Ovary (tissue), 7 donors: ENCODE measurements at regions not wholly inside any gene's neighbourhood (a gene's known extent, or its start where the extent isn't known, plus 50 kb on each side); places are given as distances from the start of the nearest gene placed in this dataset.

ENCODE experiments used
- DNase-seq, 5 donors: peaks; one replicate each; pipeline ENCODE4 v3.0.0-alpha.2; 2019 to 2020
- H3K27ac ChIP-seq, 2 donors: fragments of 200-600 bp; one replicate each; pipeline versions ENCODE4 v1.5.1 to v1.8.0; 2019 to 2022
- H3K27me3 ChIP-seq: fragments of 200-600 bp; one replicate; pipeline ENCODE4 v1.8.0; 2022
- H3K36me3 ChIP-seq: fragments of 200-600 bp; sonication (generic); one replicate; pipeline ENCODE4 v1.5.1; 2019
- H3K4me1 ChIP-seq: one replicate; pipeline ENCODE4 v1.8.1; 2013; ENCODE audit warnings: mild to moderate bottlenecking, moderate library complexity; ENCODE audit not compliant: insufficient read depth
- H3K4me3 ChIP-seq: fragments of 200-600 bp; sonication (generic); one replicate; pipeline ENCODE4 v1.5.1; 2017
- H3K9me3 ChIP-seq, 2 donors: fragments of 200-600 bp in 1 of 2; sonication (generic) in 1 of 2; one replicate each; pipeline versions ENCODE4 v1.5.1 to v1.8.1; 2013 to 2019; ENCODE audit warnings: mild to moderate bottlenecking in 1 of 2, moderate library complexity in 1 of 2
- EP300 ChIP-seq: sonication (generic); formaldehyde crosslinking; IDR thresholded peaks from one replicate; pipeline ENCODE4 v1.6.1; 2017; ENCODE audit warnings: antibody characterized with exemption
- POLR2A ChIP-seq: fragments of 450-650 bp; IDR thresholded peaks from one replicate; pipeline ENCODE4 v1.6.1; 2017; ENCODE audit warnings: antibody characterized with exemption, mild to moderate bottlenecking, moderate library complexity
- WGBS, 3 donors: extraction: QIAGEN DNeasy Blood & Tissue Kit in 1 of 3; methylation state at CpG; one replicate each; pipeline versions ENCODE4 v1.1.5 to v1.1.7; 2013 to 2017; 5-methylcytosine and 5-hydroxymethylcytosine counted together
- intact Hi-C, 4 donors: fragments of 100-400 bp; cut with DNase I; formaldehyde crosslinking; loops; one replicate each; pipeline versions ENCODE4 v1.11.0 to v1.15.1; 2022 to 2023
- TF ChIP-seq, protein P1 (sequence below), 3 donors: fragments of 450-650 bp in 2 of 3; fragments of 200-600 bp in 1 of 3; IDR thresholded peaks; one replicate each; pipeline versions ENCODE4 v1.5.1 to v1.8.0; 2016 to 2022; ENCODE audit warnings: antibody characterized with exemption in 3 of 3, mild to moderate bottlenecking in 1 of 3
- donor health status: DM: no; HTN: no; CAD: no; lungs with moderate emphysema.
- donor health status: DM: no; HTN: no; CAD: no.
- donor health status: Bipolar disorder and iron deficiency.
- donor health status: DM: no; HTN: no; CAD: no.
- donor health status: DM: yes; HTN: yes; CAD: no.

DNA sequence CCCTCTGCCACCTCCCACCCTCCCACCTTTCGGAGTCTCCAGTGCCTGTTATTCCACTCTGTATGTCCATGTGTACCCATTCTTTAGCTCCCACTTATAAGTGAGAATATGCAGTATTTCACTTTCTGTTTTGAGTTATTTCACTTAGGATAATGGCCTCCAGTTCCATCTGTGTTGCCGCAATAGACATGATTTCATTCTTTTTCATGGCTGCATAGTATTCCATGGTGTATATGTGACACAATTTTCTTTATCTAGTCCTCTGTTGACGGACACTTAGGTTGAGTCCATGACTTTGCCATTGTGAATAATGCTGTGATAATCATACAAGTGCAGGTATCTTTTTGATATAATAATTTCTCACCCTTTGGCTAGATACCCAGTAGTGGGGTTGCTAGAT is 91.0 kb upstream of the UBE3A start:
- no peak for TF ChIP-seq POLR2A
- TF ChIP-seq EP300 = no peak
- TF ChIP-seq, protein P1, sequence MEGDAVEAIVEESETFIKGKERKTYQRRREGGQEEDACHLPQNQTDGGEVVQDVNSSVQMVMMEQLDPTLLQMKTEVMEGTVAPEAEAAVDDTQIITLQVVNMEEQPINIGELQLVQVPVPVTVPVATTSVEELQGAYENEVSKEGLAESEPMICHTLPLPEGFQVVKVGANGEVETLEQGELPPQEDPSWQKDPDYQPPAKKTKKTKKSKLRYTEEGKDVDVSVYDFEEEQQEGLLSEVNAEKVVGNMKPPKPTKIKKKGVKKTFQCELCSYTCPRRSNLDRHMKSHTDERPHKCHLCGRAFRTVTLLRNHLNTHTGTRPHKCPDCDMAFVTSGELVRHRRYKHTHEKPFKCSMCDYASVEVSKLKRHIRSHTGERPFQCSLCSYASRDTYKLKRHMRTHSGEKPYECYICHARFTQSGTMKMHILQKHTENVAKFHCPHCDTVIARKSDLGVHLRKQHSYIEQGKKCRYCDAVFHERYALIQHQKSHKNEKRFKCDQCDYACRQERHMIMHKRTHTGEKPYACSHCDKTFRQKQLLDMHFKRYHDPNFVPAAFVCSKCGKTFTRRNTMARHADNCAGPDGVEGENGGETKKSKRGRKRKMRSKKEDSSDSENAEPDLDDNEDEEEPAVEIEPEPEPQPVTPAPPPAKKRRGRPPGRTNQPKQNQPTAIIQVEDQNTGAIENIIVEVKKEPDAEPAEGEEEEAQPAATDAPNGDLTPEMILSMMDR (IDR thresholded peaks at IDR 0.05) = no peak
- intact Hi-C loops = no loop called here
- no peaks in the 10 kb centered on the region for H3K27me3 ChIP-seq
- H3K4me1 ChIP-seq = no peaks in the 10 kb centered on the region
- H3K36me3 ChIP-seq = no peaks in the 10 kb centered on the region
- H3K9me3 ChIP-seq = no peaks in the 10 kb centered on the region
- no peak overlapping the region for H3K27ac ChIP-seq
- no peak for DNase-seq
- 63 to 93% (median 75%) methylated on average over 3 of the region's 3 CpGs for WGBS, 3 donors
- no peak overlapping the region for H3K4me3 ChIP-seq

DNA sequence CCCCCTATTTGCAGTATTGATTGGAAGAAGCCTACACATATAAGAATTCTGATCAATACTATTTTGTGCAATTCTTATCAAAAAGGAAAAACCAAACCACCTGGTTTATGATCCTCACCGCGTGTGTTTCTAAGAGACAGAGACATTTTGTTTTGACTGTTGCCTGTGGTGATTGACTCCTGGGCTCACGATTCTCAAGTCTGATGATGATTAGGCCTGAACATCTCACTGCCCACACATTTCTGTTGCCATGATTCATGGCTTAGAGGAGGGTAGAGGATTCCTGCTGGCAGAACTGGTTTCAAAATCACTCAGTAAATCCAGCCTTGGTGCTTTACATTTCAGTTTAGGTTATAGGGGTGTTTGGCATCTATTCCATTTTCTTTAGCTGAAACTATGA is 88.3 kb upstream of the UBE3A start:
- Histone ChIP-seq H3K27ac (no peak overlapping the region), H3K36me3 (no peaks in the 10 kb centered on the region), H3K27me3 (no peaks in the 10 kb centered on the region), H3K9me3 (no peaks in the 10 kb centered on the region), H3K4me1 (no peaks in the 10 kb centered on the region), H3K4me3 (no peak overlapping the region)
- no peak for TF ChIP-seq POLR2A
- TF ChIP-seq EP300 = no peak
- TF ChIP-seq, protein P1 (IDR thresholded peaks at IDR 0.05) = no peak
- intact Hi-C loops = no loop called here
- WGBS, 3 donors = 26 to 44% (median 44%) methylated on average over 3 of the region's 3 CpGs
- DNase-seq = no peak

DNA sequence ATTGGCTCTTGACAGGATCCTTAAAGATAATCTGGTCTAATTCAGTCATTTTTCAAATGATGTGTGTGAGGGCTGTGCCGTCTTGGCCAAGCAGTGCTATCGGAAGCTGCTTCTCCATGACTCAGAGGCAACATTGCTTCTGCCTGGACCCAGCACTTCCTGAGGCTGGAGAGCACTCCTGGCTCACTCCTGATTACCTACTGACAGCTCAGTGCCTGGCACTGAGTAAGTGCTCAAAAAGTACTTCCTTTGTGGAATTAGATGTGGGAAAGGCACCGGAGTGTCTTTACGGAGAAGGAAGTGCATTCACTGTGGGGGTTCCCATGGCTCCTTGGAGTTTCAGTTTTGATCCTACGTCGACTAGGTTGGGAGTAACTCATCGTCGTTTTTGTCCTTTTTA is 86.9 kb upstream of the UBE3A start:
- H3K4me1 ChIP-seq = no peaks in the 10 kb centered on the region
- H3K36me3 ChIP-seq = no peaks in the 10 kb centered on the region
- no peak overlapping the region for H3K27ac ChIP-seq
- H3K4me3 ChIP-seq = no peak overlapping the region
- no peak for TF ChIP-seq EP300
- TF ChIP-seq, protein P1 (IDR thresholded peaks at IDR 0.05) = no peak
- no peaks in the 10 kb centered on the region for H3K27me3 ChIP-seq
- no peaks in the 10 kb centered on the region for H3K9me3 ChIP-seq
- 73 to 75% (median 73%) methylated on average over 8 of the region's 8 CpGs for WGBS, 3 donors
- intact Hi-C loops = no loop called here
- DNase-seq = no peak

DNA sequence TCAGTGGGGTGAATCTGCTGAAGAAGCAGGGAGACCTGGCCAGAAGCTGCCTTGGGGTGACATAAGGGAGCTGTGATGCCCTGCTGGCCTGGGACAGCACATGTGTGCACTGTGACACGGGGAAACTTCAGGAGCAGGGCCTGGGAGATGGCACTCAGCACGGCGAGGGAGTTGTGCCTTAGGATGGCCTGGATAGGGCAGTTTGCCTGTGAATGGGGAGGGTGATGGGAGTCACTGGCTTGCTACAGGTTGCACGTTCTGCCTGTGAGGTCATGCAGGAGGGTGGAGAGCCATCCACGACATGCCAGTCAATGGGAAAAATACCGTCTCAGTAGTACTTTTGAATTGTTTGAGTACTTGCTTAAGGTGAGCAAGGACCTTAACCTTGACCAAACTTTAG is 76.8 kb upstream of the UBE3A start:
- intact Hi-C loops = no loop called here
- 71 to 83% (median 73%) methylated on average over 6 of the region's 6 CpGs for WGBS, 3 donors
- no peaks in the 10 kb centered on the region for H3K27me3 ChIP-seq

More for the DNA sequence above, 76.8 kb upstream of the UBE3A start:
- Histone ChIP-seq H3K36me3 (no peaks in the 10 kb centered on the region), H3K4me3 (no peak overlapping the region), H3K4me1 (no peaks in the 10 kb centered on the region), H3K9me3 (peaks cover 0 to 4% of the 10 kb centered on the region in 2 donors), H3K27ac (no peak overlapping the region)
- TF ChIP-seq POLR2A (no peak), EP300 (no peak)
- TF ChIP-seq, protein P1 (IDR thresholded peaks at IDR 0.05) = no peak
- DNase-seq = no peak
